ENCODE measurements at regions not wholly inside any gene's neighbourhood (a gene's known extent, or its start where the extent isn't known, plus 50 kb on each side); places are given as distances from the start of the nearest gene placed in this dataset.

DNA sequence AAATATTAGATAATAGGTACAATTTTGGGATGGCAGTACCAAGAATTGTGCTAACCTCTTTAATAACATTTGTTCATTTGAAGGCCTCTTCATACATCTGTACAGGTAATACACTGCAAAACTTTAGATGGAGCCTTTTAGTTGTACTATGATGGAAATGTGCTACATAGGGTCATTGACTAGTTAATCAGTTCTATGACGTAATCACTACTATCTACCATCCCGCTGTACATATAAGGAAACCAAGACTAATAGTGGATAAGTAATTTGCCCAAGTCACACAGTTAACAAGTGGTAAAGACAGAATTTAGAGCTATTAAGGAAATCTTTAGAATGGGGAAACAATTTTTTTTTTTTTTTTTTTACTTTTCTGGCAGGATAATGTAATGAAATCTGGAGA lies 521.3 kb downstream of the TUSC7 start:
- H3K9ac ChIP-seq (ENCODE audit: low read length) = no peak overlapping the region
- no peak for TF ChIP-seq EZH2 (IDR thresholded peaks at IDR 0.05; ENCODE audit: insufficient read depth, low read length)
- TF ChIP-seq, protein P1, sequence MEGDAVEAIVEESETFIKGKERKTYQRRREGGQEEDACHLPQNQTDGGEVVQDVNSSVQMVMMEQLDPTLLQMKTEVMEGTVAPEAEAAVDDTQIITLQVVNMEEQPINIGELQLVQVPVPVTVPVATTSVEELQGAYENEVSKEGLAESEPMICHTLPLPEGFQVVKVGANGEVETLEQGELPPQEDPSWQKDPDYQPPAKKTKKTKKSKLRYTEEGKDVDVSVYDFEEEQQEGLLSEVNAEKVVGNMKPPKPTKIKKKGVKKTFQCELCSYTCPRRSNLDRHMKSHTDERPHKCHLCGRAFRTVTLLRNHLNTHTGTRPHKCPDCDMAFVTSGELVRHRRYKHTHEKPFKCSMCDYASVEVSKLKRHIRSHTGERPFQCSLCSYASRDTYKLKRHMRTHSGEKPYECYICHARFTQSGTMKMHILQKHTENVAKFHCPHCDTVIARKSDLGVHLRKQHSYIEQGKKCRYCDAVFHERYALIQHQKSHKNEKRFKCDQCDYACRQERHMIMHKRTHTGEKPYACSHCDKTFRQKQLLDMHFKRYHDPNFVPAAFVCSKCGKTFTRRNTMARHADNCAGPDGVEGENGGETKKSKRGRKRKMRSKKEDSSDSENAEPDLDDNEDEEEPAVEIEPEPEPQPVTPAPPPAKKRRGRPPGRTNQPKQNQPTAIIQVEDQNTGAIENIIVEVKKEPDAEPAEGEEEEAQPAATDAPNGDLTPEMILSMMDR (IDR thresholded peaks at IDR 0.05; ENCODE audit: insufficient read depth, low read depth, low read length) = no peak
- FAIRE-seq (no peak), DNase-seq (ENCODE audit: low read depth) (no peak)
- H3K27ac Mint-ChIP-seq (ENCODE audit: unreplicated experiment) = no peak overlapping the region
- H3K4me1 ChIP-seq (ENCODE audit: insufficient read depth, low read length) = no peaks in the 10 kb centered on the region
- no peak overlapping the region for H3K4me2 ChIP-seq (ENCODE audit: low read length)
- H3K4me3 Mint-ChIP-seq (ENCODE audit: unreplicated experiment) = no peak overlapping the region
- no peak overlapping the region for H3K27ac ChIP-seq (ENCODE audit: low read depth, low read length)
- H4K20me1 ChIP-seq (ENCODE audit: insufficient read depth, low read length) = no peaks in the 10 kb centered on the region
- no peaks in the 10 kb centered on the region for H3K79me2 ChIP-seq (ENCODE audit: insufficient read depth, low read length)
- no peaks in the 10 kb centered on the region for H3K36me3 ChIP-seq (ENCODE audit: insufficient read depth, low read length)
- H3K36me3 Mint-ChIP-seq (ENCODE audit: low read depth, unreplicated experiment) = no peaks in the 10 kb centered on the region
- no peaks in the 10 kb centered on the region for H3K4me1 Mint-ChIP-seq (ENCODE audit: low read depth, unreplicated experiment)
- no peaks in the 10 kb centered on the region for H3K9me3 ChIP-seq (ENCODE audit: insufficient read depth, low read depth, low read length)
- H2AFZ ChIP-seq (ENCODE audit: low read depth, low read length) = no peak overlapping the region
- H3K4me3 ChIP-seq (ENCODE audit: insufficient read depth, low read depth, low read length) = no peak overlapping the region
- no peaks in the 10 kb centered on the region for H3K9me3 Mint-ChIP-seq (ENCODE audit: unreplicated experiment)
- H3K27me3 ChIP-seq (ENCODE audit: insufficient read depth, low read length) = no peaks in the 10 kb centered on the region
- no peaks in the 10 kb centered on the region for H3K27me3 Mint-ChIP-seq (ENCODE audit: low read depth, unreplicated experiment)

DNA sequence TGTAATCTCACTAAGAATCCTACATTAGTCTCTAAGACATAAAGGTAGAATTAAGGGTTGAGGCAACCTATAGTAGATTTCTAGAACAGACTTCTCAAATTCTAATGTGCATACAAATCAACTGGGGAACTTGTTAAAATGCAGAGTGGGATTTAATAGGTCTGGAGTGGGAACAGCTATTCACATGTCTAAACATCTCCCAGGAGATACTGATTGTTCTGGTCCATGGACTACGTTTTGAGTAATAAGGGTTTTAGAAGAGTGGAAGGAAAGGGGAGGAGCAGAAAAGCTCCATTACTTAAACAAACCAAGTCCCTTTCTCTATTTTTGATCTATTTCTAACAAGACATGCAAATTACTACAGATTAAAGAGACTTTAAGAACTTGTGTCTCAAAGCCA lies 524.8 kb downstream of the TUSC7 start:
- no peaks in the 10 kb centered on the region for H3K36me3 Mint-ChIP-seq (ENCODE audit: low read depth, unreplicated experiment)
- H3K27me3 ChIP-seq (ENCODE audit: insufficient read depth, low read length) = no peaks in the 10 kb centered on the region
- no peak overlapping the region for H3K27ac ChIP-seq (ENCODE audit: low read depth, low read length)
- H2AFZ ChIP-seq (ENCODE audit: low read depth, low read length) = no peak overlapping the region
- H4K20me1 ChIP-seq (ENCODE audit: insufficient read depth, low read length) = no peaks in the 10 kb centered on the region
- no peak overlapping the region for H3K4me3 ChIP-seq (ENCODE audit: insufficient read depth, low read depth, low read length)
- no peaks in the 10 kb centered on the region for H3K9me3 ChIP-seq (ENCODE audit: insufficient read depth, low read depth, low read length)
- FAIRE-seq = no peak
- H3K27me3 Mint-ChIP-seq (ENCODE audit: low read depth, unreplicated experiment) = no peaks in the 10 kb centered on the region
- DNase-seq (ENCODE audit: low read depth) = no peak
- no peak overlapping the region for H3K4me3 Mint-ChIP-seq (ENCODE audit: unreplicated experiment)
- H3K9ac ChIP-seq (ENCODE audit: low read length) = no peak overlapping the region
- H3K4me1 ChIP-seq (ENCODE audit: insufficient read depth, low read length) = no peaks in the 10 kb centered on the region
- H3K36me3 ChIP-seq (ENCODE audit: insufficient read depth, low read length) = no peaks in the 10 kb centered on the region
- H3K9me3 Mint-ChIP-seq (ENCODE audit: unreplicated experiment) = no peaks in the 10 kb centered on the region
- no peak for TF ChIP-seq EZH2 (IDR thresholded peaks at IDR 0.05; ENCODE audit: insufficient read depth, low read length)
- TF ChIP-seq, protein P1 (IDR thresholded peaks at IDR 0.05; ENCODE audit: insufficient read depth, low read depth, low read length) = no peak
- no peak overlapping the region for H3K4me2 ChIP-seq (ENCODE audit: low read length)
- no peak overlapping the region for H3K27ac Mint-ChIP-seq (ENCODE audit: unreplicated experiment)
- no peaks in the 10 kb centered on the region for H3K4me1 Mint-ChIP-seq (ENCODE audit: low read depth, unreplicated experiment)
- H3K79me2 ChIP-seq (ENCODE audit: insufficient read depth, low read length) = no peaks in the 10 kb centered on the region

DNA sequence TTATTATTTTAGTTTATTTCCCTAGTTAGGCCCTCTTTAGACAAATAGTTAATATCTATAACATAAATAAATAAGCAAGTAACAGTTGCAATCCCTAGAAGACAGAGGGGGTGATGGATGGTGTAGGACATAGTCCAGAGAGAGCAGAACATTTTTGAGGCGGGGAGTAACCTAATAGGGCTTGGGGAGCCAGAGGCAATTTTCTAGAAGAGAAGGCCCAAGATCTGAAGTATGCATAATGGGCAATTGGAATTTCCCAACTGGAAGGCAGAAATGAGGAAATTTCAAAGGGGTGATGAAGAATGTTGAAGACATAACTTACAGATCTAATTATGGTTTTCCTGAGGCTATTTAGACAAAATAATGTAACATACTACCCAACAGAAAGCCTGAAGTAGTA lies 525.7 kb downstream of the TUSC7 start:
- Mint-ChIP-seq H3K27ac (ENCODE audit: unreplicated experiment) (no peak overlapping the region), H3K27me3 (ENCODE audit: low read depth, unreplicated experiment) (no peaks in the 10 kb centered on the region), H3K4me1 (ENCODE audit: low read depth, unreplicated experiment) (no peaks in the 10 kb centered on the region), H3K36me3 (ENCODE audit: low read depth, unreplicated experiment) (no peaks in the 10 kb centered on the region), H3K9me3 (ENCODE audit: unreplicated experiment) (no peaks in the 10 kb centered on the region), H3K4me3 (ENCODE audit: unreplicated experiment) (no peak overlapping the region)
- Histone ChIP-seq H3K4me2 (ENCODE audit: low read length) (no peak overlapping the region), H3K36me3 (ENCODE audit: insufficient read depth, low read length) (no peaks in the 10 kb centered on the region), H3K79me2 (ENCODE audit: insufficient read depth, low read length) (no peaks in the 10 kb centered on the region), H3K27ac (ENCODE audit: low read depth, low read length) (no peak overlapping the region), H3K9ac (ENCODE audit: low read length) (no peak overlapping the region), H2AFZ (ENCODE audit: low read depth, low read length) (no peak overlapping the region), H3K4me1 (ENCODE audit: insufficient read depth, low read length) (no peaks in the 10 kb centered on the region), H3K9me3 (ENCODE audit: insufficient read depth, low read depth, low read length) (no peaks in the 10 kb centered on the region), H3K4me3 (ENCODE audit: insufficient read depth, low read depth, low read length) (no peak overlapping the region), H4K20me1 (ENCODE audit: insufficient read depth, low read length) (no peaks in the 10 kb centered on the region), H3K27me3 (ENCODE audit: insufficient read depth, low read length) (no peaks in the 10 kb centered on the region)
- TF ChIP-seq, protein P1 (IDR thresholded peaks at IDR 0.05; ENCODE audit: insufficient read depth, low read depth, low read length) = no peak
- no peak for TF ChIP-seq EZH2 (IDR thresholded peaks at IDR 0.05; ENCODE audit: insufficient read depth, low read length)
- DNase-seq (ENCODE audit: low read depth) (no peak), FAIRE-seq (no peak)

Data from astrocyte (in vitro differentiated cells and primary cell).